ENCODE measurements at regions not wholly inside any gene's neighbourhood (a gene's known extent, or its start where the extent isn't known, plus 50 kb on each side); places are given as distances from the start of the nearest gene placed in this dataset.

DNA sequence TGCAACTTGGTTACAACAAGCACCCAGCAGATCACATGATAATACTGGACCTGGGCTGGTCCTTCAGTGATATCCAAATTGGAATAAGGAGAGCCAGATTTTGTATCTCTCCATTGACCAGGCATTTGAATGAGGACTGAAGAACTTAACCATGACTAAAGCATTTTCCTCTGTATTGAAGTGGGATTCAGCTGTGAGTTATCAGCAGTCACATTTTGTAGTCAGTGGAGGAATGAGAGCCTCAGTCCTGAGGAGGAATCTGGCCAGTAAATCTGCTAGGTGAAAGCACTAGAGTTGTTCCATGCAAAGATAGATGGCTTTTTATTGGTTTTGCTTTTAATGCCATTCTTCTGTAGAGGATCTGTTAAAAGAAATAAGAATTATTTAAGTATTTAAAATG is 1506.0 kb downstream of the PCDH7 start:
- ChIA-PET POLR2A (no interaction called here), CTCF (no interaction called here)
- Histone ChIP-seq H3K27ac (ENCODE audit: low read length) (no peak overlapping the region), H3K9me3 (ENCODE audit: control insufficient read depth, insufficient read depth, low read depth, low read length) (no peaks in the 10 kb centered on the region), H3K4me1 (ENCODE audit: control insufficient read depth, insufficient read depth, low read length) (no peaks in the 10 kb centered on the region), H3K4me3 (ENCODE audit: low read depth in 2 of 2, low read length in 2 of 2) (no peak overlapping the region), H3K36me3 (ENCODE audit: control insufficient read depth, insufficient read depth, low read length) (no peaks in the 10 kb centered on the region), H3K27me3 (ENCODE audit: control insufficient read depth, insufficient read depth, low read length) (no peaks in the 10 kb centered on the region)
- ATAC-seq (no peak), DNase-seq (ENCODE audit: low read depth, low spot score) (no peak)
- TF ChIP-seq, protein P1, sequence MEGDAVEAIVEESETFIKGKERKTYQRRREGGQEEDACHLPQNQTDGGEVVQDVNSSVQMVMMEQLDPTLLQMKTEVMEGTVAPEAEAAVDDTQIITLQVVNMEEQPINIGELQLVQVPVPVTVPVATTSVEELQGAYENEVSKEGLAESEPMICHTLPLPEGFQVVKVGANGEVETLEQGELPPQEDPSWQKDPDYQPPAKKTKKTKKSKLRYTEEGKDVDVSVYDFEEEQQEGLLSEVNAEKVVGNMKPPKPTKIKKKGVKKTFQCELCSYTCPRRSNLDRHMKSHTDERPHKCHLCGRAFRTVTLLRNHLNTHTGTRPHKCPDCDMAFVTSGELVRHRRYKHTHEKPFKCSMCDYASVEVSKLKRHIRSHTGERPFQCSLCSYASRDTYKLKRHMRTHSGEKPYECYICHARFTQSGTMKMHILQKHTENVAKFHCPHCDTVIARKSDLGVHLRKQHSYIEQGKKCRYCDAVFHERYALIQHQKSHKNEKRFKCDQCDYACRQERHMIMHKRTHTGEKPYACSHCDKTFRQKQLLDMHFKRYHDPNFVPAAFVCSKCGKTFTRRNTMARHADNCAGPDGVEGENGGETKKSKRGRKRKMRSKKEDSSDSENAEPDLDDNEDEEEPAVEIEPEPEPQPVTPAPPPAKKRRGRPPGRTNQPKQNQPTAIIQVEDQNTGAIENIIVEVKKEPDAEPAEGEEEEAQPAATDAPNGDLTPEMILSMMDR (IDR thresholded peaks at IDR 0.05): no peak
- no peak for TF ChIP-seq TCF7L2 (IDR thresholded peaks at IDR 0.05; ENCODE audit: low read depth, low read length)
- intact Hi-C loops (cut with micrococcal nuclease; ENCODE audit: unreplicated experiment): no loop called here
- in situ Hi-C loops (cut with HindIII; ENCODE audit: low pct_unique_long_range_greater_than_20kb, low sequenced_read_pairs): no loop called here
- BruUV-seq (replicated peaks): no TSS peak

DNA sequence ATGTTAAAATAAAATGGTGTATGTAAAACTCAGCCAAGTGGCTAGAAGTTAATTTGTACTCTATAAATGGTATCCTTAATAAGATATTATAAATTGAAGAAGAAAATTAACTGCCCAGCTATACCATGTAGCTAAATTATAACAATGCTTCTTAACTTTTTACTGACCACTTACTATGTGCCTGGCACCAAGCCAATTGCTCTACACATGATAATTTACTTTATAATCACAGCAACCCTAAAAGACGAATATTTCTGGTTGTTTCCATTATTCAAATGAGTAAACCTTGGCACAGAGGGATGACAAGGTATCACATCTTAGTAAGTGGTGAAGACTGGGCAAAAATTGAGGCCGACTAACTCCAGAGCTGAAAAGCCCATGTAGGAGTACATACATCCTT is 1506.6 kb downstream of the PCDH7 start:
- in situ Hi-C loops (cut with HindIII; ENCODE audit: low pct_unique_long_range_greater_than_20kb, low sequenced_read_pairs): no loop called here
- intact Hi-C loops (cut with micrococcal nuclease; ENCODE audit: unreplicated experiment): no loop called here
- TF ChIP-seq TCF7L2 (IDR thresholded peaks at IDR 0.05; ENCODE audit: low read depth, low read length) (no peak), POLR2AphosphoS5 (IDR thresholded peaks at IDR 0.05; ENCODE audit: low read depth, low read length) (no peak)
- TF ChIP-seq, protein P2, sequence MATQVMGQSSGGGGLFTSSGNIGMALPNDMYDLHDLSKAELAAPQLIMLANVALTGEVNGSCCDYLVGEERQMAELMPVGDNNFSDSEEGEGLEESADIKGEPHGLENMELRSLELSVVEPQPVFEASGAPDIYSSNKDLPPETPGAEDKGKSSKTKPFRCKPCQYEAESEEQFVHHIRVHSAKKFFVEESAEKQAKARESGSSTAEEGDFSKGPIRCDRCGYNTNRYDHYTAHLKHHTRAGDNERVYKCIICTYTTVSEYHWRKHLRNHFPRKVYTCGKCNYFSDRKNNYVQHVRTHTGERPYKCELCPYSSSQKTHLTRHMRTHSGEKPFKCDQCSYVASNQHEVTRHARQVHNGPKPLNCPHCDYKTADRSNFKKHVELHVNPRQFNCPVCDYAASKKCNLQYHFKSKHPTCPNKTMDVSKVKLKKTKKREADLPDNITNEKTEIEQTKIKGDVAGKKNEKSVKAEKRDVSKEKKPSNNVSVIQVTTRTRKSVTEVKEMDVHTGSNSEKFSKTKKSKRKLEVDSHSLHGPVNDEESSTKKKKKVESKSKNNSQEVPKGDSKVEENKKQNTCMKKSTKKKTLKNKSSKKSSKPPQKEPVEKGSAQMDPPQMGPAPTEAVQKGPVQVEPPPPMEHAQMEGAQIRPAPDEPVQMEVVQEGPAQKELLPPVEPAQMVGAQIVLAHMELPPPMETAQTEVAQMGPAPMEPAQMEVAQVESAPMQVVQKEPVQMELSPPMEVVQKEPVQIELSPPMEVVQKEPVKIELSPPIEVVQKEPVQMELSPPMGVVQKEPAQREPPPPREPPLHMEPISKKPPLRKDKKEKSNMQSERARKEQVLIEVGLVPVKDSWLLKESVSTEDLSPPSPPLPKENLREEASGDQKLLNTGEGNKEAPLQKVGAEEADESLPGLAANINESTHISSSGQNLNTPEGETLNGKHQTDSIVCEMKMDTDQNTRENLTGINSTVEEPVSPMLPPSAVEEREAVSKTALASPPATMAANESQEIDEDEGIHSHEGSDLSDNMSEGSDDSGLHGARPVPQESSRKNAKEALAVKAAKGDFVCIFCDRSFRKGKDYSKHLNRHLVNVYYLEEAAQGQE (IDR thresholded peaks at IDR 0.05; ENCODE audit: insufficient read depth in 1 of 2, low read depth in 2 of 2, low read length in 1 of 2): no peak
- TF ChIP-seq, protein P1 (IDR thresholded peaks at IDR 0.05): no peak
- Histone ChIP-seq H3K36me3 (ENCODE audit: control insufficient read depth, insufficient read depth, low read length) (no peaks in the 10 kb centered on the region), H3K4me3 (ENCODE audit: low read depth in 2 of 2, low read length in 2 of 2) (no peak overlapping the region), H3K4me1 (ENCODE audit: control insufficient read depth, insufficient read depth, low read length) (no peaks in the 10 kb centered on the region), H3K9me3 (ENCODE audit: control insufficient read depth, insufficient read depth, low read depth, low read length) (no peaks in the 10 kb centered on the region), H3K27ac (ENCODE audit: low read length) (no peak overlapping the region), H3K27me3 (ENCODE audit: control insufficient read depth, insufficient read depth, low read length) (no peaks in the 10 kb centered on the region)
- BruUV-seq (replicated peaks): no TSS peak
- CTCF ChIA-PET: no interaction called here
- ATAC-seq: no peak
- POLR2A ChIA-PET: no interaction called here
- no peak for DNase-seq (ENCODE audit: low read depth, low spot score)

DNA sequence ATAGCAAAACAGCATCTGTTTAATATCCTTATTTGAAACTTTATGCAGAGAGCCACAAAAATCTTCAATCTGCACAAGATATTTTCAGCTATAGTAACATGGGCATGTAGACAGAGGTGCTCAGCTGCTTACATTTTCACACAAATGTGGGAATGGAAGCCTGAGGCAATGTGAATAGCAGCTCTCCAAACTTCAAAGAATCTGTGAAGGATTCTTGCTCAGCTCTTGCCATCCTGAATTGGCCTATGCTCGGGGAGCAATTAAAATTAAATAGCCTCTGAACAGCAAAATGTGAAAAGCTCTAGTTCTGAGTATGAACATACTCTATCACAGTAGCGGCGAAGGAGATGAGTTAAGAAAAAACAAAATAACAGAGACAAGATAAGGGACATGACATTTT is 1523.8 kb downstream of the PCDH7 start:
- DNase-seq (ENCODE audit: low read depth, low spot score): no peak
- TF ChIP-seq TCF7L2 (IDR thresholded peaks at IDR 0.05; ENCODE audit: low read depth, low read length): no peak
- TF ChIP-seq, protein P2 (IDR thresholded peaks at IDR 0.05; ENCODE audit: insufficient read depth in 1 of 2, low read depth in 2 of 2, low read length in 1 of 2): no peak
- no peak for TF ChIP-seq POLR2AphosphoS5 (IDR thresholded peaks at IDR 0.05; ENCODE audit: low read depth, low read length)
- TF ChIP-seq, protein P1 (IDR thresholded peaks at IDR 0.05): no peak
- TF ChIP-seq SIN3A (IDR thresholded peaks at IDR 0.05; ENCODE audit: borderline replicate concordance, insufficient read depth, low read depth, low read length): no peak
- Histone ChIP-seq H3K4me3 (ENCODE audit: low read depth in 2 of 2, low read length in 2 of 2) (no peak overlapping the region), H3K36me3 (ENCODE audit: control insufficient read depth, insufficient read depth, low read length) (no peaks in the 10 kb centered on the region), H3K27me3 (ENCODE audit: control insufficient read depth, insufficient read depth, low read length) (no peaks in the 10 kb centered on the region), H3K4me1 (ENCODE audit: control insufficient read depth, insufficient read depth, low read length) (no peaks in the 10 kb centered on the region), H3K27ac (ENCODE audit: low read length) (no peak overlapping the region), H3K9me3 (ENCODE audit: control insufficient read depth, insufficient read depth, low read depth, low read length) (no peaks in the 10 kb centered on the region)
- ChIA-PET CTCF (no interaction called here), POLR2A (no interaction called here)
- no peak for ATAC-seq
- no TSS peak for BruUV-seq (replicated peaks)
- intact Hi-C loops (cut with micrococcal nuclease; ENCODE audit: unreplicated experiment) (no loop called here), in situ Hi-C loops (cut with HindIII; ENCODE audit: low pct_unique_long_range_greater_than_20kb, low sequenced_read_pairs) (no loop called here)

Data from Panc1 (cell line).